K562 (cell line): ENCODE measurements at regions not wholly inside any gene's neighbourhood (a gene's known extent, or its start where the extent isn't known, plus 50 kb on each side); places are given as distances from the start of the nearest gene placed in this dataset.

ENCODE experiments used
- BRCA1 ChIP-seq, 2 experiments: fragments of 450-650 bp in 1 of 2; sonication (generic) in 1 of 2; formaldehyde crosslinking in 1 of 2; IDR thresholded peaks; 2 replicates each; pipeline versions ENCODE4 v1.5.0 to v1.6.1; 2017 to 2020; ENCODE audit warnings: mild to moderate bottlenecking in 1 of 2, missing genetic modification reagents in 1 of 2
- CREB1 ChIP-seq, 2 experiments: sonication (generic) in 1 of 2; formaldehyde crosslinking in 1 of 2; IDR thresholded peaks; 2 replicates each; pipeline versions ENCODE4 v1.6.1 to v1.8.0; 2012 to 2022; ENCODE audit warnings: inconsistent platforms in 1 of 2, mild to moderate bottlenecking in 1 of 2, missing genetic modification reagents in 1 of 2, moderate library complexity in 1 of 2
- ESRRB ChIP-seq: fragments of 250-450 bp; sonication (Bioruptor Pico); IDR thresholded peaks from 2 replicates; pipeline ENCODE4 v1.5.0; 2020; ENCODE audit warnings: mild to moderate bottlenecking, moderate library complexity, borderline replicate concordance
- HSF4 ChIP-seq: fragments of 250-450 bp; sonication (Bioruptor Pico); IDR thresholded peaks from 2 replicates; pipeline ENCODE4 v2.1.2; 2022; ENCODE audit warnings: mild to moderate bottlenecking, moderate library complexity, borderline replicate concordance
- RFX1 ChIP-seq: fragments of 450-650 bp; IDR thresholded peaks from 2 replicates; pipeline ENCODE4 v1.6.1; 2016; ENCODE audit warnings: mild to moderate bottlenecking, moderate library complexity
- ZNF174 ChIP-seq: fragments of 250-450 bp; sonication (Bioruptor Pico); IDR thresholded peaks from 2 replicates; pipeline ENCODE4 v1.4.0; 2020; ENCODE audit warnings: mild to moderate bottlenecking
- ZNF347 ChIP-seq: fragments of 450-650 bp; formaldehyde crosslinking; IDR thresholded peaks from 2 replicates; pipeline ENCODE4 v1.4.0; 2020; ENCODE audit warnings: low read depth, mild to moderate bottlenecking, moderate library complexity
- TF ChIP-seq, protein P1 (sequence below): fragments of 450-650 bp; IDR thresholded peaks from 2 replicates; pipeline ENCODE4 v1.6.1; 2016; ENCODE audit warnings: low read depth
- TF ChIP-seq, protein P2 (sequence below): fragments of 450-650 bp; IDR thresholded peaks from 2 replicates; pipeline ENCODE4 v1.7.1; 2018; ENCODE audit warnings: mild to moderate bottlenecking, low read depth; ENCODE audit not compliant: partially characterized antibody
- TF ChIP-seq, protein P3 (sequence below), 3 experiments: fragments of 200-800 bp in 1 of 3; fragments of 250-450 bp in 1 of 3; fragments of 450-650 bp in 1 of 3; sonication (Bioruptor Pico) in 1 of 3; sonication (Bioruptor generic) in 1 of 3; formaldehyde crosslinking in 1 of 3; IDR thresholded peaks; 2 replicates each; pipeline versions ENCODE4 v1.6.1 to v1.8.0; 2016 to 2022; ENCODE audit warnings: mild to moderate bottlenecking in 2 of 3, missing genetic modification characterization in 2 of 3, missing compliant biosample characterization in 1 of 3, moderate library complexity in 1 of 3
- TF ChIP-seq, protein P4 (sequence below): sonication (generic); formaldehyde crosslinking; IDR thresholded peaks from 2 replicates; pipeline ENCODE4 v1.8.0; 2022; ENCODE audit warnings: mild to moderate bottlenecking, missing genetic modification reagents

DNA sequence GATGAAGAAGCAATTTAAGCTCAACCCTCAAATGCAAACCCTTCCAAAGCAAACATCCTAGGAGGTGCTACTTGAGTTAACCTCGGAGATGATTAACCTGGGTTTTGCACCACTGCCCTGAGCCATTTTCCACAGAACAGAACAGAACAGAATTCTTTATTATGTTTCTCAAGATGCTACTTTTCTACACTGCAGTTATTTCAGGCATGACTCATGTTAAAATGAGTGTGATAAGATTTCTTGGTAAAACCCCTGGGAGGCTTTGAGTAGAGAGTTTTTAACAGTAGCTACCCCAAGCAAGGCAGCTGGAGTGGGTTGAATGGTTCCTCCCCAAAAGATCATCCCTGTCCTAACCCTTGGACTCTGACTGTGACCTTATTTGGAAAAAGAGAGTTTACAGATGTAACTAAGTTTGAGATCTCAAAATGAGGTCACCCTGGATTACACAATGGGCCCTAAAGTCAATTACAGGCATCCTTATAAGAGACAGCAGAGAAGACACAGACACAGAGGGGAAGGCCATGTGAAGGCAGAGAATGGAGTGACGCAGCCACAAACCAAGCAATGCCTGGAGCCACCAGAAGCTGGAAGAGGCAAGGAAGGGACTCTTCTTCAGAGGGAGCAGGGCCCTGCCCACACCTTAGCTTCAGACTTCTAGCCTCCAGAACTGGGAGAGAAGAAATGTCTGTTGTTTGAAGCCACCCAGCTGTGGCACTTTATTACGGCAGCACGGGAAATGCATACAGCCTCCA lies 153.4 kb downstream of the ETS2 start (continued):
- TF ChIP-seq, protein P1, sequence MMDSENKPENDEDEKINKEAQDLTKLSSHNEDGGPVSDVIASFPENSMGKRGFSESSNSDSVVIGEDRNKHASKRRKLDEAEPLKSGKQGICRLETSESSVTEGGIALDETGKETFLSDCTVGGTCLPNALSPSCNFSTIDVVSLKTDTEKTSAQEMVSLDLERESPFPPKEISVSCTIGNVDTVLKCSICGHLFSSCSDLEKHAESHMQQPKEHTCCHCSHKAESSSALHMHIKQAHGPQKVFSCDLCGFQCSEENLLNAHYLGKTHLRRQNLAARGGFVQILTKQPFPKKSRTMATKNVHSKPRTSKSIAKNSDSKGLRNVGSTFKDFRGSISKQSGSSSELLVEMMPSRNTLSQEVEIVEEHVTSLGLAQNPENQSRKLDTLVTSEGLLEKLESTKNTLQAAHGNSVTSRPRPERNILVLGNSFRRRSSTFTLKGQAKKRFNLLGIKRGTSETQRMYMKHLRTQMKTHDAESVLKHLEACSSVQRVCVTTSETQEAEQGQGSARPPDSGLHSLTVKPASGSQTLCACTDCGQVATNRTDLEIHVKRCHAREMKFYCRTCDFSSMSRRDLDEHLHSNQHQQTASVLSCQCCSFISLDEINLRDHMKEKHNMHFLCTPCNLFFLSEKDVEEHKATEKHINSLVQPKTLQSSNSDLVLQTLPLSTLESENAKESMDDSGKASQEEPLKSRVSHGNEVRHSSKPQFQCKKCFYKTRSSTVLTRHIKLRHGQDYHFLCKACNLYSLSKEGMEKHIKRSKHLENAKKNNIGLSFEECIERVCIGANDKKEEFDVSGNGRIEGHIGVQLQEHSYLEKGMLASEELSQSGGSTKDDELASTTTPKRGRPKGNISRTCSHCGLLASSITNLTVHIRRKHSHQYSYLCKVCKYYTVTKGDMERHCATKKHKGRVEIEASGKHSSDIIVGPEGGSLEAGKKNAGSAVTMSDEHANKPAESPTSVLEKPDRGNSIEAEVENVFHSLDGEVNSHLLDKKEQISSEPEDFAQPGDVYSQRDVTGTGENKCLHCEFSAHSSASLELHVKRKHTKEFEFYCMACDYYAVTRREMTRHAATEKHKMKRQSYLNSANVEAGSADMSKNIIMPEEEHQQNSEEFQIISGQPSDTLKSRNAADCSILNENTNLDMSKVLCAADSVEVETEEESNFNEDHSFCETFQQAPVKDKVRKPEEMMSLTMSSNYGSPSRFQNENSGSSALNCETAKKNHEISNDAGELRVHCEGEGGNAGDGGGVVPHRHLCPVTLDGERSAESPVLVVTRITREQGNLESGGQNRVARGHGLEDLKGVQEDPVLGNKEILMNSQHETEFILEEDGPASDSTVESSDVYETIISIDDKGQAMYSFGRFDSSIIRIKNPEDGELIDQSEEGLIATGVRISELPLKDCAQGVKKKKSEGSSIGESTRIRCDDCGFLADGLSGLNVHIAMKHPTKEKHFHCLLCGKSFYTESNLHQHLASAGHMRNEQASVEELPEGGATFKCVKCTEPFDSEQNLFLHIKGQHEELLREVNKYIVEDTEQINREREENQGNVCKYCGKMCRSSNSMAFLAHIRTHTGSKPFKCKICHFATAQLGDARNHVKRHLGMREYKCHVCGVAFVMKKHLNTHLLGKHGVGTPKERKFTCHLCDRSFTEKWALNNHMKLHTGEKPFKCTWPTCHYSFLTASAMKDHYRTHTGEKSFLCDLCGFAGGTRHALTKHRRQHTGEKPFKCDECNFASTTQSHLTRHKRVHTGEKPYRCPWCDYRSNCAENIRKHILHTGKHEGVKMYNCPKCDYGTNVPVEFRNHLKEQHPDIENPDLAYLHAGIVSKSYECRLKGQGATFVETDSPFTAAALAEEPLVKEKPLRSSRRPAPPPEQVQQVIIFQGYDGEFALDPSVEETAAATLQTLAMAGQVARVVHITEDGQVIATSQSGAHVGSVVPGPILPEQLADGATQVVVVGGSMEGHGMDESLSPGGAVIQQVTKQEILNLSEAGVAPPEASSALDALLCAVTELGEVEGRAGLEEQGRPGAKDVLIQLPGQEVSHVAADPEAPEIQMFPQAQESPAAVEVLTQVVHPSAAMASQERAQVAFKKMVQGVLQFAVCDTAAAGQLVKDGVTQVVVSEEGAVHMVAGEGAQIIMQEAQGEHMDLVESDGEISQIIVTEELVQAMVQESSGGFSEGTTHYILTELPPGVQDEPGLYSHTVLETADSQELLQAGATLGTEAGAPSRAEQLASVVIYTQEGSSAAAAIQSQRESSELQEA = no peak
- TF ChIP-seq ZNF174 = no peak
- TF ChIP-seq, protein P2, sequence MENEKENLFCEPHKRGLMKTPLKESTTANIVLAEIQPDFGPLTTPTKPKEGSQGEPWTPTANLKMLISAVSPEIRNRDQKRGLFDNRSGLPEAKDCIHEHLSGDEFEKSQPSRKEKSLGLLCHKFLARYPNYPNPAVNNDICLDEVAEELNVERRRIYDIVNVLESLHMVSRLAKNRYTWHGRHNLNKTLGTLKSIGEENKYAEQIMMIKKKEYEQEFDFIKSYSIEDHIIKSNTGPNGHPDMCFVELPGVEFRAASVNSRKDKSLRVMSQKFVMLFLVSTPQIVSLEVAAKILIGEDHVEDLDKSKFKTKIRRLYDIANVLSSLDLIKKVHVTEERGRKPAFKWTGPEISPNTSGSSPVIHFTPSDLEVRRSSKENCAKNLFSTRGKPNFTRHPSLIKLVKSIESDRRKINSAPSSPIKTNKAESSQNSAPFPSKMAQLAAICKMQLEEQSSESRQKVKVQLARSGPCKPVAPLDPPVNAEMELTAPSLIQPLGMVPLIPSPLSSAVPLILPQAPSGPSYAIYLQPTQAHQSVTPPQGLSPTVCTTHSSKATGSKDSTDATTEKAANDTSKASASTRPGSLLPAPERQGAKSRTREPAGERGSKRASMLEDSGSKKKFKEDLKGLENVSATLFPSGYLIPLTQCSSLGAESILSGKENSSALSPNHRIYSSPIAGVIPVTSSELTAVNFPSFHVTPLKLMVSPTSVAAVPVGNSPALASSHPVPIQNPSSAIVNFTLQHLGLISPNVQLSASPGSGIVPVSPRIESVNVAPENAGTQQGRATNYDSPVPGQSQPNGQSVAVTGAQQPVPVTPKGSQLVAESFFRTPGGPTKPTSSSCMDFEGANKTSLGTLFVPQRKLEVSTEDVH = no peak
- no peak for TF ChIP-seq BRCA1 (IDR thresholded peaks at IDR 0.05)
- TF ChIP-seq BRCA1 (CRISPR knock-in tag; IDR thresholded peaks at IDR 0.05) = no peak
- no peak for TF ChIP-seq ESRRB (CRISPR knock-in tag)
- TF ChIP-seq RFX1 = no peak
- TF ChIP-seq, protein P3, sequence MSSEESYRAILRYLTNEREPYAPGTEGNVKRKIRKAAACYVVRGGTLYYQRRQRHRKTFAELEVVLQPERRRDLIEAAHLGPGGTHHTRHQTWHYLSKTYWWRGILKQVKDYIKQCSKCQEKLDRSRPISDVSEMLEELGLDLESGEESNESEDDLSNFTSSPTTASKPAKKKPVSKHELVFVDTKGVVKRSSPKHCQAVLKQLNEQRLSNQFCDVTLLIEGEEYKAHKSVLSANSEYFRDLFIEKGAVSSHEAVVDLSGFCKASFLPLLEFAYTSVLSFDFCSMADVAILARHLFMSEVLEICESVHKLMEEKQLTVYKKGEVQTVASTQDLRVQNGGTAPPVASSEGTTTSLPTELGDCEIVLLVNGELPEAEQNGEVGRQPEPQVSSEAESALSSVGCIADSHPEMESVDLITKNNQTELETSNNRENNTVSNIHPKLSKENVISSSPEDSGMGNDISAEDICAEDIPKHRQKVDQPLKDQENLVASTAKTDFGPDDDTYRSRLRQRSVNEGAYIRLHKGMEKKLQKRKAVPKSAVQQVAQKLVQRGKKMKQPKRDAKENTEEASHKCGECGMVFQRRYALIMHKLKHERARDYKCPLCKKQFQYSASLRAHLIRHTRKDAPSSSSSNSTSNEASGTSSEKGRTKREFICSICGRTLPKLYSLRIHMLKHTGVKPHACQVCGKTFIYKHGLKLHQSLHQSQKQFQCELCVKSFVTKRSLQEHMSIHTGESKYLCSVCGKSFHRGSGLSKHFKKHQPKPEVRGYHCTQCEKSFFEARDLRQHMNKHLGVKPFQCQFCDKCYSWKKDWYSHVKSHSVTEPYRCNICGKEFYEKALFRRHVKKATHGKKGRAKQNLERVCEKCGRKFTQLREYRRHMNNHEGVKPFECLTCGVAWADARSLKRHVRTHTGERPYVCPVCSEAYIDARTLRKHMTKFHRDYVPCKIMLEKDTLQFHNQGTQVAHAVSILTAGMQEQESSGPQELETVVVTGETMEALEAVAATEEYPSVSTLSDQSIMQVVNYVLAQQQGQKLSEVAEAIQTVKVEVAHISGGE (CRISPR knock-in tag; IDR thresholded peaks at IDR 0.05) = no peak
- no peak for TF ChIP-seq CREB1 (IDR thresholded peaks at IDR 0.05)
- TF ChIP-seq CREB1 (CRISPR knock-in tag; IDR thresholded peaks at IDR 0.05) = no peak
- TF ChIP-seq, protein P4, sequence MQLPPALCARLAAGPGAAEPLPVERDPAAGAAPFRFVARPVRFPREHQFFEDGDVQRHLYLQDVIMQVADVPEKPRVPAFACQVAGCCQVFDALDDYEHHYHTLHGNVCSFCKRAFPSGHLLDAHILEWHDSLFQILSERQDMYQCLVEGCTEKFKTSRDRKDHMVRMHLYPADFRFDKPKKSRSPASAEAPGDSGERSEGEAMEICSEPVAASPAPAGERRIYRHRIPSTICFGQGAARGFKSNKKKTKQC = no peak
- TF ChIP-seq HSF4 (CRISPR knock-in tag) = no peak
- no peak for TF ChIP-seq ZNF347 (CRISPR knock-in tag)
